Renal cortex interstitium (tissue), 11 donors: ENCODE measurements at regions not wholly inside any gene's neighbourhood (a gene's known extent, or its start where the extent isn't known, plus 50 kb on each side); places are given as distances from the start of the nearest gene placed in this dataset.

Experiments
- DNase-seq, 11 donors: peaks; one replicate each; pipeline ENCODE4 v3.0.0-alpha.2; 2013; ENCODE audit warnings: low read depth in 9 of 11, low spot score in 4 of 11; ENCODE audit errors: extremely low read depth in 1 of 11

DNA sequence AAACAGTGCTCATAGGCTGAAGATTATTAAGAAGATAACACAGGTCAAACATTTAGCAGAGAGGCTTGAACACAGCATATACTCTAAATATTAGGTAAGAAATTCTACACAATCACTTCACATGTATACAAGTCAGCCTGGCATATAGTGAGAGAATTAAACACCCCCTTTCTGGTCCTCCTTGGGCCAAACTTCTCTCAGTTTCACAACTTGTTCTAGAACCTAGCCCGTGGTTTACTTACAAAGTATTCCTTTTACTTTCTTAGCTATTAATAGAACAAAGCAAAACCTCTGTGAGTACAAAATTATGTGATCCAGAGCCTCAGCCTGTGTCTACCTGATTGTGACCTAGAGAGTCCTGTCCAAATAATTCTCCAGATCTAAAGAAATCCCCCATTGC is 562.8 kb downstream of the TNS1 start:
- no peak for DNase-seq

DNA sequence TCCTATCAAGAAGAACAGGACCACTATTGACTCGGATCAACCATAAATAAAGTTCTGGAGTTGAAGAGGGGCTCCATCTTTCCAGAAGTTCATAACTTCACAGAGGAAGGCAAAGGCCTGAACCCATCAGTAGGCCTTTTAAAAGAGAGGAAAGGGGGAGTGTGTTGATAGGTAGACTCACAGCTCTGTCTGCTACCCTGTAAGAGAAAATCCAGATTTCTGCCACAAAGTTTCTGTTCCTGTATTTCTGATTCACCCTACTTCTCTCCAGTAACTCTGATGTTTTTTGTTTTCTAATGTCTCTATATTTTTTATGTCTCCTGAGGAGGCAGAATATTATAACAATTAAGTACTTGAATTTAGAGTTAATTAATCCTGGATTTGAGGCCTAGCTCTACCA is 564.0 kb downstream of the TNS1 start:
- no peak for DNase-seq

DNA sequence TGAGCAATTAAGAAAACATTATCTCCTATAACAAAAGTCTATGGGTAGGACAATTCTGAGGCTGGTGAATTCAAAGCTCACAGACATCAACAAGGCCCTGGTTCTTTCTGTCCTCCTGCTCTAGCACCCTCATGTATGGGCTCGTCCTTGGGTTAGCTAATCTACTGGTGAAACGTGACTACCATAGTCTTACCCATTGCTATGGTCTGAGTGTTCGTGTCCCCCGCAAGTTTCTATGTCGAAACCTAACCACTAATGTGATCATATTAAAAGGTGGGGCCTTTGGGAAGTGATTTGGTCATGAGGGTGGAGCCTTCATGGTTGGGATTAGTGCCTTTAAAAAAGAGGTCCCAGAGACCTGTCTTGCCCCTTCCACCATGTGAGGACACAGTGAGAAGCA is 564.7 kb downstream of the TNS1 start:
- no peak for DNase-seq

DNA sequence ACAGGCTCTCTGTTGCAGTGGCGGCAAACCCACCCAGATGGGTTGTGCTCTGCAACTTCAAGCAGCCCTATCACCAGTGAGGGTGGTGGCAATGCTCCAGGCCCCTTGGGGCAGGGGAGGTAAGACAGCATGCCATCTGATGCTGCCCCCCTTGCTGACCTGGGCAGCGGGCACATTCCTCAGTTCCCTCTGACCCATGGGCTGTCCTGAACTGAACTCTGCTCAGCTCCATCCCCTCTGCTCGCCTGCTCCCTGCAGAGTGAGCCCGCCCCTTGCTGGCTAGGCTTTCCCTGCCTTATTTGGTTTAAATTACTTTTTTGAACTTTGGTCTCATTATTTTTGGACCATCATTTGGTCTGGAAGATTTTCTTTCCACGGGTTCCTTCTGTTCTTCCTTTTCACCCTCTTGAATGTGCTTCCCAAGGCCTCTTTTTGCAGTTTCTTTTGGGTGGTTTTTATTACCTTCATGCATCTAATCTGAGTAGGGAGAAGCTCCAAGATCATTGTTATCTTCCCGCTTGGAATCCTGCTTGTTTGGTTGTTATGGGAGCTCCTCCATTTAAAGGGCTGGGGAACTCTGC is 565.4 kb downstream of the TNS1 start:
- DNase-seq = no peak

- DNase-seq = no peak
These were observed 566.4 kb downstream of the TNS1 start for GRCh38 chr2:217436386-217436785.

DNA sequence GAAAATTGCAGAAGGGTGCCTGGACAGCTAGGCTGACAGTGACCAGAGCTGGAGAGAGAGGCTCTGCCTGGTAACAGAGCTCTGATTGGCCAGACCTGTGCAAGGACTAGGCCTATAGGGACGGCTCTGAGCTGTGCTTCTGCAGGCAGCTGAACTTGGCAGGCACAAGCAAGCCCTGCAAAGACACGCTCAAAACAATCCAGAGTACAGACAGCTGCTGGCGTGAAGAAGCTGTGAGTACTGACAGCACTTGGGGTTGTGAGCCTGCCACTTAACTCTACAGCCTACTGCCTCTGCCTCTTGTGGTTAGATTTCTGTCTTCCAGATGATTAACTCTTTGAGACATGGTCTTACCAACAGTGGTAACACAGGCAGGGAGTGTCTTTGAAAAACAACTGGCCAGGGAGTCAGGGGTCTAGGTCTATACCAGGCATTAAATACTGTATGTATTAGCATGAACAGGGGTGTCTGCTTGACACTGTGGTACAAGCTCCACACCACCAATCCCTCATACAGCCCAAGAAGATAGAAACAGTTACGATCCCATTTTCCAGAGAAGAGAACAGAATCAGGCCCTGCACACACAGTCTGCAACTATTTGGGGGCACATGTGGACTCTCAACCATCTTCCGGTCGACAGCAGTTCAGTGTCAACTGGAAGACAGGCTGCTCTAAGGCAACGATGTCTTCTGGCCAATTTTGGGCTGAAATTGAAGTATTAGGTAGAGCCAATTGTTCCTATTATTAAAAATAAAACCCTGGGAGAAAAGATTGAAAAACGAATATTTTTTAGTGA is 568.4 kb downstream of the TNS1 start:
- DNase-seq = peak; percentile 71 to 96 (median 86)

GRCh38 chr2:217433522-217433921 is 569.3 kb downstream of the TNS1 start:
- no peak for DNase-seq

GRCh38 chr2:217431577-217432269 is 571.1 kb downstream of the TNS1 start:
- DNase-seq = no peak

DNA sequence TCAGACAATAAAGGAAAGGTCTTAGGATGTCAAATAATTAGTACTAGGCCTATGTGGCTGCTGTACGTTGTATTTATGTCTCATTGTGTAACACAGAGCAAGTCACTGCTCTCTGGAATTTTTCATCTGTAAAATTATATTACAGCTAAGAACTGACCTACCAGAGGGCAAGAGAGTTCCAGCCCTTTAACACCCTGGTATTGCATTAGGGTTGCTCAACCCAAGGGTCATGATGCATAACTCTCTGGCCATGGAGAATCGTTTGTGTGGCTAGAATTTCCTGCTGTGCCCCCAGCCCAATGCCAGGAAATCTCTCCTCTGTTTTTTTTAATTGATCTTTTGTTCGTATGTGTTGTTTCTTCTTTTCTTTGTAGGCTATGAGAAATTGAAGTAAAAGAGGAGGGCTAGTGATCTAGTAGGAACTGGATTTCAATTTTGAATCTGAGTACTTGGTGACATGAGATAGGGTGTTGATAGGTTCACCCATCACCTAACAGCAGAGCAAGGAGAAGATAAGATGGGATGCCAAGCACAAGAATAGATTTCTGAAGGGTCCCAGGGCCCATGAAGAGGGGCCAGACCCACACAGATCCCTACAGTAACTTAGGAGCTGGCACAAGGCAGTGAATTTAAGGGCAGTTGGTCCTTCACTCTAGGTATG is 571.2 kb upstream of the TNP1 start:
- no peak for DNase-seq

DNA sequence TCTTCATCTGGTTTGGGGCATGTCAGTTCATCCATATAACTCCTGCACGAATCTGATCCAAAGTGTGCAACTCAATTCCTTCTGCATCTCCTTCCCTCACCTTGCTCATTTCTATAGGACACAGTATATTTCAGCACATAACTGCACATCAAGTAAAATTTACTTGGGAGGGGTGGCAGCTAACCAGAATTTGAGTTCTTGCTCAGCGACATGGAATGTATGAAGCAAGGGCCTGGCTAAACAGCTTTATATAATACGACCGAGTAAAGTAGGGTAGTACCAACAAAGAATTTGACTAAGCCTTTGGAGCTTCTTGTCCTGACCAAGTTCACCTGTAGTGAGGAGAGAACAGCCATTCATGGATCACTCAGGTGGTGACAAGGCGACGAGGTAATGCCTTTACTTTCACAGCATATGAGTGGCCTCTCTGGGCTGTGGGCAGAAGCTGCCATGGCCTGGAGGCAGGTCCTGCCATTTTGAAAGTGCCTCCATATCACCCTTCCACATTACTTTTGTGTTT is 570.2 kb upstream of the TNP1 start:
- no peak for DNase-seq

- DNase-seq = no peak
These were observed 562.0 kb upstream of the TNP1 start for GRCh38 chr2:217421834-217422233.

DNA sequence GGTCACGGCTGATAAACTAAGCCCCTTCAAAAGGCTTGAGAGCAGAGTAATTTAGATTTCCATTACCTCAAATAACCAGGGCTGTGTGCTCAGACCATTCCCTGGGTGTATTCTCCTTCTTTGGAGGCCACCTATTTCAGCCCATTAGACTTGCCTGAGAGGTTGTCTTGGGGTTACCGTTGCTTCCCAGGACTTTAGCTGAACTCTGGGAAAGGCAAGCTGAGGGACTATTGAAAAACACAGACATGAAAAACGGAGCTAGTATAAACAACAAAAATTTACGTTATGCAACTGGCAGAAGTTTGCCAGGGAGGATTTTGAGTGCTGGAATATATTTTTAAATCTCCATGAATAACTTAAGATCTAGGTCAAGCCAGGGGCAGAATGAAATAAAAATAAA is 561.0 kb upstream of the TNP1 start:
- DNase-seq = no peak

DNA sequence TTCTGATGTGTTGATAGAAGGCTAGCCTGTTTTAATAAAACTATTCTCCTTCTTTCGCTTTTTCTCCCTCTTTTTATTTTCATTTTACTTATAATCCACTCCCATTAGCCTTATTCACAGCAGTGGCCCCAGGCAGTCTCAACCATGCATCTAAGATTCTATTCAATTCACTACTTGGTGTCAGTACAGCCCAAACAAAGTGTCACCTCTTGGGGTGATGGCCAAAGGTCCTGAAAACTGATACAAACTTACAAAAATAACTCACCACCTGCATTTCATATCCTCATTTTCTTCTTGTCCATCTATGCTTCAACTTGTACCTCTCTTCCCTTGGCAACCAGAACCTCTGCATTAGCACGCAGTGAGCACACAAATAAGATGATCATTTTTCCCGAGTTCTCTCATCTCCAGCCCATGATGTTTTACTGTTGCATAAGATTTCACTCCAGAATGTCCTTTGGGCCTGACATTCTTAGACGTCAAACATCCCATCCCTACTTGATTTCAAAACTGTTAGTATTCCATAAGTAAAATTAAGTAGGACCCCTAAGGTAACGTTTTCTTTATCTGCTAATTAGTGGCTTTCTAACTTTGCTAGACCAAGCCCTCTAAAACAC is 559.3 kb upstream of the TNP1 start:
- DNase-seq = no peak

DNA sequence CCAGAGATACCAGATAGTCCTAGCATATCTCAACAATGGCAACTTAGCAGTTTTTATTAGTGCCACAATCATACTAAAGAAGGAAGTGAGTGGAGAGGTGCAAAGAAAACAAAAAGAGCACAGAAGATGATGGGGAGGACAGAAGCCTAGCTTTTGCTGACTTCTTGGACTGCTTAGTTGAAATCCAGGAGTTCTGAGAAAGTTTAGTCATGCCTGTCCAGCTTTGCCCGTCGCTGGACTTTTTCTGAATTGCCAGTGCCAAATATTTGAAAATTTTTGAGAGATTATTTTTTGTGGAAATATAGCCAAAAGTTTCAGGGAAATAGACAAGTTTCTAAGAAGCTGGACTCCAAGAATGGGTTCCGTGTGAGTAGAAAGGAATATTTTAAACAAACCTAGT is 558.7 kb upstream of the TNP1 start:
- no peak for DNase-seq

DNA sequence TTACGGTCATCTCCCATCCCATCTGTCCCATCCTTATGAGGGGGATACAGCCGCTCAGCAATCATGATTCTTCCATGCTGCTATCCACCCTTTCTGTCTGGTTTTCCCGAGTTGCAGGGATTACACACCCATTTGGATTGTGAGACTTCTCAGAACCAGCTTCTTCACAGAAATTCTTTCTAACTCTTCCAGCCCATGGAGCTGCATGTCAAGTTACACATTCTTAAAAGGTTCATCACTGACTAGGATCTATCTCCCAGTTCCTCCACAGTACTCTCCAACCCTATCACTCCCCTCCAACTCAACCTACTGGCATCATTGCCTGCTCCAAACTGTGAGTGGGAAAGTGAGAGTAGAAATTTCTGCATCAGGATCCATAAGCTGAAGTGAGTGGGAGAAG is 558.2 kb upstream of the TNP1 start:
- no peak for DNase-seq

DNA sequence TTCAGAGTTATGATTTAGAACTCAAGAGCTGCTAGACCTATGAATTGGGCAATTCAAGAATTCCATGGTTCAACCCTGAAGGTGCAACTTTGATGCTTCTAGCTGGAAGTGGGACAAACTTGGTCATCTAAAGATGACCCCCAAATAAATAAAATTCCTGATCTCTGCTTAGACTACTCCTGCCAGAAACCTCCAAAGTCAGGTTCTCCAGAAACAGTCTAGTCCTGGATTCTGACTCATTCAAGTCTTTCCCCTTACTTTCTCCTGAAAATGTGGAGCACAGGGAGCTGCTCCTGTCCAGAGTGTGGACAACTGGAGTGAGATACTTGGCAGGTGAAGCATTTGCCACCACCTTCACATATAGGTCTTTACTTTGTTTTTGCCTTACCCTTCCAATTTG is 557.7 kb upstream of the TNP1 start:
- DNase-seq = no peak

- no peak for DNase-seq
These were observed 555.5 kb upstream of the TNP1 start for GRCh38 chr2:217415316-217415715.

GRCh38 chr2:217414429-217414828 is 554.6 kb upstream of the TNP1 start:
- no peak for DNase-seq

GRCh38 chr2:217413193-217413592 is 553.3 kb upstream of the TNP1 start:
- DNase-seq = no peak
